H9 (cell line): ENCODE measurements at regions not wholly inside any gene's neighbourhood (a gene's known extent, or its start where the extent isn't known, plus 50 kb on each side); places are given as distances from the start of the nearest gene placed in this dataset.

Source experiments
- DNase-seq: peaks from one replicate; pipeline ENCODE4 v3.0.0-alpha.2; 2017
- H2AFZ ChIP-seq: one replicate; pipeline ENCODE4 v1.6.1; 2013; ENCODE audit warnings: mild to moderate bottlenecking, low read length, control low read depth, moderate library complexity
- H2AK5ac ChIP-seq: 2 replicates; pipeline ENCODE4 v1.6.1; 2013; ENCODE audit warnings: low read length, control low read depth, mixed read lengths; ENCODE audit not compliant: insufficient read length
- H2BK120ac ChIP-seq: one replicate; pipeline ENCODE4 v1.6.1; 2013; ENCODE audit warnings: low read depth, mild to moderate bottlenecking, low read length, control low read depth, inconsistent platforms; ENCODE audit not compliant: poor library complexity, severe bottlenecking
- H2BK12ac ChIP-seq: 2 replicates; pipeline ENCODE4 v1.6.1; 2013; ENCODE audit warnings: low read length, control low read depth, mixed read lengths, low read depth; ENCODE audit not compliant: insufficient read length
- H2BK15ac ChIP-seq: 2 replicates; pipeline ENCODE4 v1.6.1; 2013; ENCODE audit warnings: low read depth, low read length, control low read depth
- H2BK20ac ChIP-seq: one replicate; pipeline ENCODE4 v1.6.1; 2013; ENCODE audit warnings: low read depth, mild to moderate bottlenecking, low read length, control low read depth, inconsistent platforms; ENCODE audit not compliant: poor library complexity, severe bottlenecking
- H2BK5ac ChIP-seq: 2 replicates; pipeline ENCODE4 v1.6.1; 2013; ENCODE audit warnings: low read length, control low read depth, mixed read lengths; ENCODE audit not compliant: insufficient read length
- H3K14ac ChIP-seq: 2 replicates; pipeline ENCODE4 v1.6.1; 2013; ENCODE audit warnings: low read length, control low read depth; ENCODE audit not compliant: insufficient read depth
- H3K18ac ChIP-seq: 2 replicates; pipeline ENCODE4 v1.6.1; 2013; ENCODE audit warnings: low read depth, mild to moderate bottlenecking, mixed read lengths, low read length, control low read depth; ENCODE audit not compliant: insufficient read length
- H3K23ac ChIP-seq: 2 replicates; pipeline ENCODE4 v1.6.1; 2013; ENCODE audit warnings: low read length, control low read depth, mixed read lengths, low read depth; ENCODE audit not compliant: insufficient read length
- H3K23me2 ChIP-seq: 2 replicates; pipeline ENCODE4 v1.6.1; 2013; ENCODE audit warnings: low read depth, mild to moderate bottlenecking, mixed read lengths, low read length, control low read depth; ENCODE audit not compliant: insufficient read length, poor library complexity, severe bottlenecking
- H3K27ac ChIP-seq: 2 replicates; pipeline ENCODE4 v1.5.1; 2013; ENCODE audit warnings: low read length, control low read depth, mixed read lengths, low read depth; ENCODE audit not compliant: insufficient read length
- H3K27me3 ChIP-seq: 2 replicates; pipeline ENCODE4 v1.6.1; 2013; ENCODE audit warnings: low read length, control low read depth, inconsistent platforms; ENCODE audit not compliant: insufficient read depth
- H3K4ac ChIP-seq: 2 replicates; pipeline ENCODE4 v1.6.1; 2013; ENCODE audit warnings: low read depth, mild to moderate bottlenecking, control low read depth, inconsistent platforms, low read length, moderate library complexity
- H3K4me1 ChIP-seq: 2 replicates; pipeline ENCODE4 v1.6.1; 2013; ENCODE audit warnings: low read length, control low read depth, inconsistent platforms; ENCODE audit not compliant: insufficient read depth
- H3K4me2 ChIP-seq: 2 replicates; pipeline ENCODE4 v1.6.1; 2013; ENCODE audit warnings: low read length, control low read depth, mixed read lengths; ENCODE audit not compliant: insufficient read length, insufficient read depth
- H3K56ac ChIP-seq: 2 replicates; pipeline ENCODE4 v1.6.1; 2013; ENCODE audit warnings: low read depth, mild to moderate bottlenecking, mixed read lengths, low read length, control low read depth; ENCODE audit not compliant: insufficient read length
- H3K79me1 ChIP-seq: 2 replicates; pipeline ENCODE4 v1.6.1; 2013; ENCODE audit warnings: low read depth, mild to moderate bottlenecking, moderate library complexity, low read length, control low read depth, inconsistent platforms; ENCODE audit not compliant: insufficient read depth, poor library complexity, severe bottlenecking
- H3K79me2 ChIP-seq: 2 replicates; pipeline ENCODE4 v1.6.1; 2013; ENCODE audit warnings: low read length, control low read depth, inconsistent platforms; ENCODE audit not compliant: insufficient read depth
- H3K9ac ChIP-seq: 2 replicates; pipeline ENCODE4 v1.6.1; 2013; ENCODE audit warnings: low read length, control low read depth, mixed read lengths; ENCODE audit not compliant: insufficient read length; ENCODE audit errors: extremely low read depth
- H3K9me3 ChIP-seq: one replicate; pipeline ENCODE4 v1.6.1; 2013; ENCODE audit warnings: low read depth, low read length, inconsistent platforms; ENCODE audit not compliant: control insufficient read depth
- H3T11ph ChIP-seq: one replicate; pipeline ENCODE4 v1.6.1; 2013; ENCODE audit warnings: mild to moderate bottlenecking, low read length, control low read depth, inconsistent platforms
- H4K20me1 ChIP-seq: one replicate; pipeline ENCODE4 v1.6.1; 2013; ENCODE audit not compliant: control insufficient read depth, insufficient read length, insufficient read depth
- H4K5ac ChIP-seq: 2 replicates; pipeline ENCODE4 v1.6.1; 2013; ENCODE audit warnings: low read depth, mild to moderate bottlenecking, mixed read lengths, low read length, control low read depth; ENCODE audit not compliant: insufficient read length
- H4K8ac ChIP-seq: replicated peaks from 2 replicates; pipeline ENCODE4 v1.6.1; 2013; ENCODE audit warnings: low read length, control low read depth, mixed read lengths, low read depth; ENCODE audit not compliant: insufficient read length
- H4K91ac ChIP-seq: 2 replicates; pipeline ENCODE4 v1.6.1; 2013; ENCODE audit warnings: low read depth, mild to moderate bottlenecking, moderate library complexity, mixed read lengths, low read length, control low read depth; ENCODE audit not compliant: insufficient read length
- H3K27ac Mint-ChIP-seq, 3 experiments: 2 replicates in 2 of 3; 3 replicates in 1 of 3; pipeline ENCODE4 v1.8.0; 2020 to 2021; ENCODE audit warnings: mixed read lengths in 3 of 3, mild to moderate bottlenecking in 1 of 3, moderate library complexity in 1 of 3
- H3K27me3 Mint-ChIP-seq: 2 replicates; pipeline ENCODE4 v1.8.0; 2021; ENCODE audit warnings: low read depth, mild to moderate bottlenecking, moderate library complexity, mixed read lengths
- H3K36me3 Mint-ChIP-seq, 3 experiments: 2 replicates in 2 of 3; 3 replicates in 1 of 3; pipeline ENCODE4 v1.8.0; 2020 to 2021; ENCODE audit warnings: low read depth in 3 of 3, mixed read lengths in 3 of 3; ENCODE audit not compliant: insufficient read depth in 1 of 3
- H3K4me1 Mint-ChIP-seq, 2 experiments: 2 replicates each; pipeline ENCODE4 v1.8.0; 2020; ENCODE audit warnings: mixed read lengths in 2 of 2
- H3K4me3 Mint-ChIP-seq, 2 experiments: 2 replicates in 1 of 2; 3 replicates in 1 of 2; pipeline ENCODE4 v1.8.0; 2020 to 2021; ENCODE audit warnings: mild to moderate bottlenecking in 2 of 2, mixed read lengths in 2 of 2, moderate library complexity in 1 of 2
- H3K9me3 Mint-ChIP-seq, 2 experiments: 2 replicates in 1 of 2; 3 replicates in 1 of 2; pipeline ENCODE4 v1.8.0; 2020; ENCODE audit warnings: mild to moderate bottlenecking in 2 of 2, mixed read lengths in 2 of 2, moderate library complexity in 1 of 2
- CTCF ChIP-seq: fragments of 200-600 bp; sonication (generic); conservative IDR thresholded peaks from 3 replicates; pipeline ENCODE4 v1.8.0; 2021; ENCODE audit warnings: antibody characterized with exemption, mild to moderate bottlenecking
- WGBS: extraction: QIAGEN DNeasy Blood & Tissue Kit; methylation state at CpG from one replicate; pipeline ENCODE4 v1.1.7; 2013; ENCODE audit warnings: missing lambda C conversion rate, low lambda C conversion rate, mixed read lengths; ENCODE audit not compliant: insufficient read length; ENCODE audit errors: extremely low coverage; 5-methylcytosine and 5-hydroxymethylcytosine counted together

- Histone ChIP-seq H3K79me2 (no peaks in the 10 kb centered on the region), H4K20me1 (no peaks in the 10 kb centered on the region), H3K27ac (no peak overlapping the region), H3K79me1 (no peaks in the 10 kb centered on the region), H2BK5ac (no peak overlapping the region), H3K56ac (no peak overlapping the region), H3K23me2 (no peaks in the 10 kb centered on the region), H3K23ac (no peak overlapping the region), H3K9ac (no peak overlapping the region), H3K18ac (no peak overlapping the region), H3K9me3 (no peaks in the 10 kb centered on the region), H3K4me1 (no peaks in the 10 kb centered on the region), H2AK5ac (no peak overlapping the region), H2AFZ (no peak overlapping the region), H3K4me2 (no peak overlapping the region), H2BK20ac (no peak overlapping the region), H4K5ac (no peak overlapping the region), H3K14ac (no peak overlapping the region), H3K4ac (no peak overlapping the region), H4K8ac (no peak overlapping the region), H2BK120ac (no peak overlapping the region), H4K91ac (no peak overlapping the region), H2BK12ac (no peak overlapping the region), H2BK15ac (no peak overlapping the region), H3T11ph (no peak overlapping the region), H3K27me3 (no peaks in the 10 kb centered on the region)
- Mint-ChIP-seq H3K4me3 (no peak overlapping the region), H3K36me3 (no peaks in the 10 kb centered on the region; a peak in 1 of 7 replicates), H3K27ac (no peak overlapping the region), H3K4me1 (peaks cover 11 to 16% of the 10 kb centered on the region in 2 experiments), H3K9me3 (peaks cover 5 to 7% of the 10 kb centered on the region in 2 experiments; a peak in 3 of 5 replicates), H3K27me3 (peaks cover 1% of the 10 kb centered on the region; the same call in 1 of the 2 replicates)
- no CpG with 5 or more reads among the region's 7 CpGs for WGBS
- no peak for TF ChIP-seq CTCF
- no peak for DNase-seq
Observed at GRCh38 chr12:118590406-118591150, 214.2 kb downstream of the SUDS3 start.
